ENCODE measurements at regions not wholly inside any gene's neighbourhood (a gene's known extent, or its start where the extent isn't known, plus 50 kb on each side); places are given as distances from the start of the nearest gene placed in this dataset.

DNA sequence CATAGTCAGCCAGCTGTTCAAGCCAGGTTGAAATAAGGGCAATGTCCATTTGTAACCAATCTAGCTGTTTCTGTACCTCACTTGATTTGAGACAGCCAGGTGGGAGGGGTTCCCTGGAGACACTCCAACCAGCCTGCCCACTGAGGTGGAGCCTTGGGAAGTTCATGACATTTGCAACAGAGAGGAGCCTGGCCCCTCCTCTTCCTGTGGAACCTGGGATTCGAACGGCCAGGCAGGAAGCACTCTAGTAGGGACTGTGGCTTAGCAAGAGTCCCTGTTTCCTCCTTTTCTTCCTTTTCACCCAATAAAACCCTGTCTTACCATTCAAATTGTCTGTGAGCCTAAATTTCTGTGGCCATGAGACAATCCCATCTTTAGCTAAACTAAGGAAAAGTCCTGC, 312.3 kb upstream of the NMUR2 start:
- H3K4me3 Mint-ChIP-seq: no peak overlapping the region
- WGBS (ENCODE audit: insufficient coverage): 3% methylated on average over 2 of the region's 2 CpGs

DNA sequence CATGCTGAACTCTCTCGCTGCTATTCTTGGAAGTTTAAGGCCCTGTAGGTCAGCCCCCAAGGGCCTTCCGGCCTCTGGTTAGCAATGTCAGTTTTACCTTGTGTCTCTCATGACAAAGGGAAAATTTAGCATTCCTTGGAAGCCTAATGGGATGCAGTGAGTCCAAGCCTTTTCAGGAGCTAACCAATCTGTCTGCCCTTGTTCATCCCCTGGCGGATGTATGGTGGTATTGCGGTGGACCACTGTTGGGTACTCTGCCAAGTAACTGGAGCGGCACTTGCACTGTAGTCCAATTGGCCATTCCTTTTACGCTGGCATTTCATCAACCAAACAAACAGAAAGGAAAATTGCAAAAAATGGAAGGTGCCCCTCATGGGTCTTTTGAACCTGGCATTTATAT, 318.4 kb upstream of the NMUR2 start:
- no peaks in the 10 kb centered on the region for H3K27me3 Mint-ChIP-seq (ENCODE audit: low read depth in 2 of 2)
- no peak overlapping the region for H3K4me3 ChIP-seq (ENCODE audit: low read length)
- DNase-seq (no peak), ATAC-seq (no peak)
- no peaks in the 10 kb centered on the region for H3K4me1 ChIP-seq (ENCODE audit: control insufficient read depth, insufficient read depth, low read length)
- TF ChIP-seq, protein P1, sequence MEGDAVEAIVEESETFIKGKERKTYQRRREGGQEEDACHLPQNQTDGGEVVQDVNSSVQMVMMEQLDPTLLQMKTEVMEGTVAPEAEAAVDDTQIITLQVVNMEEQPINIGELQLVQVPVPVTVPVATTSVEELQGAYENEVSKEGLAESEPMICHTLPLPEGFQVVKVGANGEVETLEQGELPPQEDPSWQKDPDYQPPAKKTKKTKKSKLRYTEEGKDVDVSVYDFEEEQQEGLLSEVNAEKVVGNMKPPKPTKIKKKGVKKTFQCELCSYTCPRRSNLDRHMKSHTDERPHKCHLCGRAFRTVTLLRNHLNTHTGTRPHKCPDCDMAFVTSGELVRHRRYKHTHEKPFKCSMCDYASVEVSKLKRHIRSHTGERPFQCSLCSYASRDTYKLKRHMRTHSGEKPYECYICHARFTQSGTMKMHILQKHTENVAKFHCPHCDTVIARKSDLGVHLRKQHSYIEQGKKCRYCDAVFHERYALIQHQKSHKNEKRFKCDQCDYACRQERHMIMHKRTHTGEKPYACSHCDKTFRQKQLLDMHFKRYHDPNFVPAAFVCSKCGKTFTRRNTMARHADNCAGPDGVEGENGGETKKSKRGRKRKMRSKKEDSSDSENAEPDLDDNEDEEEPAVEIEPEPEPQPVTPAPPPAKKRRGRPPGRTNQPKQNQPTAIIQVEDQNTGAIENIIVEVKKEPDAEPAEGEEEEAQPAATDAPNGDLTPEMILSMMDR (IDR thresholded peaks at IDR 0.05): no peak
- no peak overlapping the region for H3K4me3 Mint-ChIP-seq
- no peak overlapping the region for H3K27ac ChIP-seq (ENCODE audit: low read length)
- no peaks in the 10 kb centered on the region for H3K36me3 Mint-ChIP-seq
- no peaks in the 10 kb centered on the region for H3K27me3 ChIP-seq (ENCODE audit: control insufficient read depth, insufficient read depth, low read length)
- 89% methylated on average over 6 of the region's 6 CpGs for WGBS (ENCODE audit: insufficient coverage)
- H3K9me3 ChIP-seq (ENCODE audit: control insufficient read depth, insufficient read depth, low read length): peaks cover 11% of the 10 kb centered on the region
- no peaks in the 10 kb centered on the region for H3K36me3 ChIP-seq (ENCODE audit: control insufficient read depth, insufficient read depth, low read length)
- H3K9me3 Mint-ChIP-seq: peaks cover 14 to 17% of the 10 kb centered on the region in 2 donors
- intact Hi-C loops (cut with micrococcal nuclease): no loop called here
- H3K27ac Mint-ChIP-seq: no peak overlapping the region
- no peaks in the 10 kb centered on the region for H3K4me1 Mint-ChIP-seq

More for the DNA sequence above, 312.3 kb upstream of the NMUR2 start:
- H3K9me3 Mint-ChIP-seq: peaks cover 7 to 19% of the 10 kb centered on the region in 2 donors
- Histone ChIP-seq H3K27ac (ENCODE audit: low read length) (no peak overlapping the region), H3K4me1 (ENCODE audit: control insufficient read depth, insufficient read depth, low read length) (no peaks in the 10 kb centered on the region), H3K9me3 (ENCODE audit: control insufficient read depth, insufficient read depth, low read length) (peaks cover 5% of the 10 kb centered on the region), H3K36me3 (ENCODE audit: control insufficient read depth, insufficient read depth, low read length) (no peaks in the 10 kb centered on the region), H3K27me3 (ENCODE audit: control insufficient read depth, insufficient read depth, low read length) (no peaks in the 10 kb centered on the region), H3K4me3 (ENCODE audit: low read length) (no peak overlapping the region)
- H3K4me1 Mint-ChIP-seq: no peaks in the 10 kb centered on the region
- TF ChIP-seq, protein P1 (IDR thresholded peaks at IDR 0.05): no peak
- intact Hi-C loops (cut with micrococcal nuclease): no loop called here
- no peaks in the 10 kb centered on the region for H3K27me3 Mint-ChIP-seq (ENCODE audit: low read depth in 2 of 2)
- no peaks in the 10 kb centered on the region for H3K36me3 Mint-ChIP-seq
- no peak overlapping the region for H3K27ac Mint-ChIP-seq
- no peak for DNase-seq
- ATAC-seq: no peak

DNA sequence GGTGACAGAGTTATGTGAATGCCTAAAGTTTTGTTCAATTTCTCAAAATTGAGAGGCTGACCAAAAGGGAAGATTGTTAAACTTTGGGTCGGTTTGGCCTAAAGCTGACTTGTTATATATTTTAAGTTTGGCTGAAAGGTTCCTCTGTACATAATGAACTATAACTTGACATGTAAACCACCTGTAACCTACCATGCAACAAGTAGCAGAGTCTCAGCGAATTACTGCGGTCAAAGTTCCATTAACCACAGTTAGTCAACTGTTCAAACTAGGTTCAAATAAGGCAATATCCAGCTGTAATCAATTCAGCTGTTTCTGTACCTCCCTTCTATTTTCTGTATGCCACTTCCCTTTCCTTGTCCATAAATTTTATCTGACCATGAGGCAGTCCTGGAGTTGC, 325.1 kb upstream of the NMUR2 start:
- ATAC-seq: no peak
- DNase-seq: no peak

DNA sequence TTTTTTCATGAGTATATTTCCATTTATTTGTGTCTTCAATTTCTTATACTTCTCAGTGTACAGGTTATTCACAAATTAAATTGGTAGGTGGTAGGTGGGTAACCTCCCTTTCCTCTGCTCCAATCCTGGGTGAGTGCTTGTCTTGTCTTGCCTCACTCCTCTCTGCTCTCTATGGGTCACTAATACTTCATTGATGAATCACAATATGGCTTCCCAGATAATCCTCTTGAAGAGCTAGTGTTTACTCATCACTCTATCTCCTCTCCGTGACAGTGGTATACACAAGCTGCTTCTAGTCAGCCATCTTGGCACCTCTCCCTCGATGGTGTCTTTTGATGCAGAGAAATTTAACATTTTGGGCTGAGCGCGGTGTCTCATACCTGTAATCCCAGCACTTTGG, 331.8 kb upstream of the NMUR2 start:
- DNase-seq (no peak), ATAC-seq (no peak)
- TF ChIP-seq, protein P1 (IDR thresholded peaks at IDR 0.05): no peak
- Mint-ChIP-seq H3K36me3 (peaks cover 26% of the 10 kb centered on the region), H3K9me3 (peaks cover 15 to 24% of the 10 kb centered on the region in 2 donors), H3K4me3 (no peak overlapping the region), H3K4me1 (no peaks in the 10 kb centered on the region), H3K27ac (no peak overlapping the region), H3K27me3 (ENCODE audit: low read depth in 2 of 2) (no peaks in the 10 kb centered on the region)
- intact Hi-C loops (cut with micrococcal nuclease): no loop called here
- WGBS (ENCODE audit: insufficient coverage): 78% methylated on average over 4 of the region's 4 CpGs
- no peaks in the 10 kb centered on the region for H3K4me1 ChIP-seq (ENCODE audit: control insufficient read depth, insufficient read depth, low read length)
- no peak overlapping the region for H3K27ac ChIP-seq (ENCODE audit: low read length)
- H3K36me3 ChIP-seq (ENCODE audit: control insufficient read depth, insufficient read depth, low read length): no peaks in the 10 kb centered on the region
- H3K9me3 ChIP-seq (ENCODE audit: control insufficient read depth, insufficient read depth, low read length): peaks cover 7% of the 10 kb centered on the region
- no peaks in the 10 kb centered on the region for H3K27me3 ChIP-seq (ENCODE audit: control insufficient read depth, insufficient read depth, low read length)
- no peak overlapping the region for H3K4me3 ChIP-seq (ENCODE audit: low read length)

More for the DNA sequence above, 325.1 kb upstream of the NMUR2 start:
- Mint-ChIP-seq H3K4me3 (no peak overlapping the region), H3K36me3 (no peaks in the 10 kb centered on the region), H3K27ac (no peak overlapping the region), H3K27me3 (ENCODE audit: low read depth in 2 of 2) (no peaks in the 10 kb centered on the region), H3K4me1 (no peaks in the 10 kb centered on the region), H3K9me3 (peaks cover 0 to 5% of the 10 kb centered on the region in 2 donors)
- H3K4me3 ChIP-seq (ENCODE audit: low read length): no peak overlapping the region
- intact Hi-C loops (cut with micrococcal nuclease): no loop called here
- H3K36me3 ChIP-seq (ENCODE audit: control insufficient read depth, insufficient read depth, low read length): no peaks in the 10 kb centered on the region
- H3K9me3 ChIP-seq (ENCODE audit: control insufficient read depth, insufficient read depth, low read length): no peaks in the 10 kb centered on the region
- no peak overlapping the region for H3K27ac ChIP-seq (ENCODE audit: low read length)
- H3K4me1 ChIP-seq (ENCODE audit: control insufficient read depth, insufficient read depth, low read length): no peaks in the 10 kb centered on the region
- 100% methylated on average over 2 of the region's 3 CpGs for WGBS (ENCODE audit: insufficient coverage)
- H3K27me3 ChIP-seq (ENCODE audit: control insufficient read depth, insufficient read depth, low read length): no peaks in the 10 kb centered on the region
- TF ChIP-seq, protein P1 (IDR thresholded peaks at IDR 0.05): no peak

Data from natural killer cell (primary cell).